Activated CD4-positive, alpha-beta T cell treated with anti-CD3 and anti-CD28 coated beads for 24 hours (primary cell): ENCODE measurements at regions not wholly inside any gene's neighbourhood (a gene's known extent, or its start where the extent isn't known, plus 50 kb on each side); places are given as distances from the start of the nearest gene placed in this dataset.

ENCODE experiments used
- DNase-seq, 2 donors: peaks; one replicate each; pipeline ENCODE4 v3.0.0-alpha.2; 2020; ENCODE audit warnings: low read depth in 2 of 2

DNA sequence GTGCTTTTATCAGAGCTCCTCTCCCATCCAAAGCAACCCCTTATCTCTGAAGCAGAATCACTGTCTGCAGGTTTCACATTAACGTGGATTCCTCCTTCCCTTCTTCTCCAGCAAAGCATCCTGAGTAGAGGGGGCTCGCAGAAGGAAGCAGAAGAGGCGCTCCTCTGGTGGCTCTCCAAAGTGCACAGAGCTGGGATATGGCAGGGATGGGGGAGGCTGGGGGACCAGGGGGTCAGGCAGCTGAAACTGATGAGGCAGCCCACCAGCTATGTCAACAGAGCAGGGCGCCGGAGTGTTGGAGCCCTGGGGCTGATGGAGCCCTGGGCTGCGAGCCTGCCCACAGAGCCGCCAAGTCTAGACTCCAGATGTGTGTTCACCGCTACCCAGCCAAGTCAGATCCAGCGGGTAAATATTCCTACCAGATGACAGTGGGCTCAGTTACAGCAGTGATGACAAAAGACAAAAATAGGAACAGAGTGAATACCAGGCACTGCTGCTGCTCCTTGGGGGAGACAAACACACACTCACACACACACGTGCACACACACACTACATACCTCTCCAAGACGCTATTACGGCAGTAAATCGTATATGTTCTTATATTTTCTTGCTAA is 678.3 kb upstream of the ID2 start:
- no peak for DNase-seq

GRCh38 chr2:8004250-8004681 is 677.6 kb upstream of the ID2 start:
- DNase-seq: no peak

- no peak for DNase-seq
These were observed 675.7 kb upstream of the ID2 start for GRCh38 chr2:8006181-8006580.

GRCh38 chr2:8006626-8007025 is 675.2 kb upstream of the ID2 start:
- DNase-seq: no peak

- DNase-seq: no peak
These were observed 672.8 kb upstream of the ID2 start for GRCh38 chr2:8009010-8009597.

- no peak for DNase-seq
These were observed 665.8 kb upstream of the ID2 start for GRCh38 chr2:8015848-8016600.

DNA sequence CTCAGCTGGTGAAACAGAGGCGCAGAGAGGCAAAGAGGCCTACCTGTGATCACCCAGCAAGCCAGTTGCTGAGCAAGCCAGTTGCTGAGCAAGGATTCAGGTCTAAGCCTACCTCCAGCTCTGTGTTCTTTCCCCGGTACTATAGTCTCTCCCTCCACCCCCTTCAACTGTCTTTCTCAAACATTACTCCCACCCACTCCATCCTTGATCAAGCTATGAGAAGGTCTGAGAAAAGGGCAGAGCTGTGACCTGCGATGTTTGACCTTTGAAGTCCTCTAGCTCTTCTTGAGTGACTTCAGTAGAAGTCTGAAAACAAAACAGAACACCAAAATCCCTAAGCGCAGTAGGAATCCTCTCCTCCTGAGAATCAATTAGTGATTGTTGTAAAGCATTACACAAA is 665.2 kb upstream of the ID2 start:
- no peak for DNase-seq

GRCh38 chr2:8018956-8019355 is 662.9 kb upstream of the ID2 start:
- no peak for DNase-seq

DNA sequence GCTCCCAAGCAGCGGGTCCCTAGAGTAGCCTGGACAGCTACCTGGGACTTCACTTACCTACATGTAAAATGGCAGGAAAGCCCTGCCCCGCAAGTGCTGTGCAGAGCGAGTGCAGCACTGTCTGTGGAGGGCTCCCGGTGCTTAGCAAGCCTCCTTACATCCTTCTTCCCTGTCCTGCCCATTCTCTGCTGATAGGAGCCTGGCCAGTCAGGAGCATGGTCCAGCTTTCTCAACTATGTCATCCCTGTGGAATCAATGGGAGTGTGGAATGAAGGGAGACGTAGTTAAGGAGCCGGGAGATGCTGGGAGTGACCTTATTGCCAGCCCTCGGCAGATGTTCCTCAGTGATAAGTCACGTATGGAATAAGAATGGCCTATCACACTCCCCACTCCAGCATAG is 661.9 kb upstream of the ID2 start:
- no peak for DNase-seq

GRCh38 chr2:8021921-8022320 is 659.9 kb upstream of the ID2 start:
- no peak for DNase-seq

- DNase-seq: no peak
These were observed 658.8 kb upstream of the ID2 start for GRCh38 chr2:8022908-8023640.

- DNase-seq: no peak
These were observed 657.4 kb upstream of the ID2 start for GRCh38 chr2:8024506-8024905.

DNA sequence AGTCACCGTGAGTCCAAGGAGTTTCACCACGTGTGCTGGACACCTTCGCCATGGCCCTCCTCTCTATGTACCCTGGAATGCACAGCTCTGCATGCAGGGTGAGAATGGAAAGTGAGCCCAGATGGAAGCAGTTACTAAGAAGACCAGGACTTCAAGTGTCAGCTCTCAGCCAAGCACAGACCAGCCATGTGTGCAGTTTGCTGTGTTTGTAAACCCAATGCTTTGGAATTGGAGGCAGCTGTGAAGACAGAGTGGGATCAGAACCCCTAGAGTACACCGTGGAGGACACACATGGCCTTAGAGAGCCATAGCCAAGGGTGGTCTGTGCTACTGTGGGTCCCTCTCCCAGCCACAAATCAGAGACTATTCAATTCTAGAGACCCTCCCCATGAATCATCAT is 655.5 kb upstream of the ID2 start:
- DNase-seq: no peak

DNA sequence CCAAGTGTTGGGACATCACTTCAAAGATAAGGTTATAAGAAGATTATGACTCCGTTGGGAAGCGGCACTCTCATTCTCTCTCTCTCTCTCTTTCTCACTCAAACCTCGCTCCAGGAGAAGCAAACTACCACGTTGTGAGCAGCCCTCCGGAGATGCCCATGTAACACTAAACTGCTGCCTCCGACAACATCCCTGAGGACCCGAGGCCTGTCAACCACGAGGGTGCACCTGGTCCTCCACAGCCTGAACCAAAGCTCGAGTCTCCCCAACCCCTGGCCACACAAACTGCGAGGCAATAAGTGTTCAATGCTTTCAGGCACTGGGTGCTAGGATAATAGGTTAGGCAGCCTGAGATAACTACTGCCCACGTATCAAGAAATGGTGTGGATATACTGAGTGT is 654.5 kb upstream of the ID2 start:
- DNase-seq: no peak

GRCh38 chr2:8028036-8028435 is 653.8 kb upstream of the ID2 start:
- no peak for DNase-seq

GRCh38 chr2:8028436-8028835 is 653.4 kb upstream of the ID2 start:
- no peak for DNase-seq

- no peak for DNase-seq
These were observed 652.9 kb upstream of the ID2 start for GRCh38 chr2:8028981-8029380.

- DNase-seq: no peak
These were observed 651.1 kb upstream of the ID2 start for GRCh38 chr2:8030573-8031303.

- DNase-seq: no peak
These were observed 650.5 kb upstream of the ID2 start for GRCh38 chr2:8031370-8031769.

DNA sequence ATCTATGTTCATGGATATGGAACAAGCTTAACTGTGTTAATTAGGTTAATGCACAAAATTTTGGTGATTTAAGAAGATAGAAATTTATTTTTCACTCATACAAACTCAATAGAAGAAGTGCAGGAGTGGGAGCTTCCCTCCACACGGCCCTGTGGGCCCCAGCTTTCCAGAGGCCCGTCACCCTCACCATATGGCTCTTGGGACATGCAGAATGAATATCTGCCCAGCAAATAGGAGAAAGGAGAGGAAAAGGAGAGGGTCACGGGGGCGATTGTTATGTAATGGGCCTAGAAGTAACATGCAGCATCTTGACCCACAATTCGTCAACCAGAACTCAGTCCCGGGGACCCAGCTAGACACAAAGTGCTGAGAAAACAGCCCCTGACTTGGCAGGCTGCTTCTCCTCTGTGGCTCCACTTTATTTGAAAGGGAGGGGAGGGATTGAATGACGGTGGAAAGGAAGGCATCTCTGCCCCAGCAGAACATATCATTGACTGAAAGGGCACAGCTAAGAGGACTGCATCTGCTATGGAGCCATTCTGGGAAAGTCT is 648.2 kb upstream of the ID2 start:
- no peak for DNase-seq

DNA sequence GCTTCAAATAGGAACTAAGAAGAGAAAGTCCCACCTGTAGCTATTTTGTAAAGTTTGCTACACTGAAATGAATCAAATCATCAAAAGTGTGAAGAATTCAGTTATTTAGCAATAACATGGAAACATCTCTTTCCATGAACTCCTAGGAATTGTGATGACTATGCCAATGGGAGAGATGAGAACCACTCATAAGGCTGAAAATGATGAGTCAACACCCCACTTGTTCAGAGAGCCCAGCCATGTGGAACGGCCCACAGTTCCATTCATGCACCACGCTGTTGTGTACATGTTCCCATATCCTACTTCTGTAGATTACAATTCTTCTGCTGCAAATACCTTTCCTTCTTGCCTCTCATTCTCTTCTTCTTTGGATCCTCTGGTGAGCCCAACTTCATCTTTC is 645.5 kb upstream of the ID2 start:
- DNase-seq: no peak

DNA sequence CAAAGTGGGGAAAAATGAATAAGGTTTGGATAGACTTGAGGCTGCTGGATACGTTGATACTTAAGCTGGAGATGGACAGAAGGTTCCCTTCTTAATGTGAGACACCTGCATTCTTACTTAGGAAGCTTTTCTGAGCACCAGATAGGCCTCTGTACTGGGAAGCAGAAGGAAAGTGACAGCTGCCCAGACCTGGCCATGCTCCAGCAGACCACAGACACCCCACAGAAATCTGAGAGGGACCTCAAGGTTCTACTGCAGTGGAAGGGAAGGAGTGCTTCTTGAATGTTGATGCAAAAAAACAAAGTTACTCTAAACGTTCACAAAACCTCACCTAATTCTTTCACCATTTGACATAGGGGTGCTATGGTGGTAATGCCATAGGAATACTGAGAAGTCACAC is 642.1 kb upstream of the ID2 start:
- no peak for DNase-seq
